Endothelial cell of umbilical vein (primary cell): ENCODE measurements at regions not wholly inside any gene's neighbourhood (a gene's known extent, or its start where the extent isn't known, plus 50 kb on each side); places are given as distances from the start of the nearest gene placed in this dataset.

ENCODE experiments used
- EZH2 ChIP-seq: IDR thresholded peaks from 2 replicates; pipeline ENCODE4 v1.6.1; 2012; ENCODE audit warnings: borderline replicate concordance, low read depth, mild to moderate bottlenecking, moderate library complexity, low read length, inconsistent platforms; ENCODE audit not compliant: severe bottlenecking
- JUN ChIP-seq: IDR thresholded peaks from 2 replicates; pipeline ENCODE4 v1.6.1; 2011; ENCODE audit warnings: borderline replicate concordance, low read depth; ENCODE audit not compliant: insufficient read length, insufficient read depth
- POLR2A ChIP-seq: IDR thresholded peaks from 2 replicates; pipeline ENCODE4 v1.6.1; 2012; ENCODE audit warnings: low read depth, mild to moderate bottlenecking, control low read depth, low read length
- POLR2AphosphoS5 ChIP-seq: IDR thresholded peaks from 2 replicates; pipeline ENCODE4 v1.6.1; 2012; ENCODE audit warnings: low read depth, mild to moderate bottlenecking, control low read depth, low read length, moderate library complexity; ENCODE audit not compliant: insufficient read depth
- TF ChIP-seq, protein P1 (sequence below), 2 donors: IDR thresholded peaks; 1 replicate in 1 of 2; 2 replicates in 1 of 2; pipeline ENCODE4 v1.5.1; 2011; ENCODE audit warnings: low read length in 2 of 2, mild to moderate bottlenecking in 2 of 2, moderate library complexity in 2 of 2, control low read depth in 1 of 2, inconsistent platforms in 1 of 2, low read depth in 1 of 2; ENCODE audit not compliant: insufficient read depth in 1 of 2; ENCODE audit errors: extremely low read depth in 1 of 2

DNA sequence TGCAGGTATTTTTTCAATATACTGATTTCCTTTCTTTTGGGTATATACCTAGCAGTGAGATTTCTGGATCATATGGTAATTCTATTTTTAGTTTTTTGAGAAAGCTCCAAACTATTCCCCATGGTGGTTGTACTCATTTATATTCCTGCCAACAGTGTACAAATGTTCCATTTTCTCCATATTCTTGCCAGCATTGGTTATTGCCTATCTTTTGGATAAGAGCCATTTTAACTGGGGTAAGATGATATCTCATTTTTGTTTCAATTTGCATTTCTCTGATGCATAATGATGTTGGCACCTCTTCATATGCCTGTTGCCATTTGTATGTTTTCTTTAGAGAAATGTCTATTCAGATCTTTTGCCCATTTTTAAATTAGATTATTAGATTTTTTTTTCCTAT lies 85.6 kb upstream of the FST start:
- TF ChIP-seq, protein P1, sequence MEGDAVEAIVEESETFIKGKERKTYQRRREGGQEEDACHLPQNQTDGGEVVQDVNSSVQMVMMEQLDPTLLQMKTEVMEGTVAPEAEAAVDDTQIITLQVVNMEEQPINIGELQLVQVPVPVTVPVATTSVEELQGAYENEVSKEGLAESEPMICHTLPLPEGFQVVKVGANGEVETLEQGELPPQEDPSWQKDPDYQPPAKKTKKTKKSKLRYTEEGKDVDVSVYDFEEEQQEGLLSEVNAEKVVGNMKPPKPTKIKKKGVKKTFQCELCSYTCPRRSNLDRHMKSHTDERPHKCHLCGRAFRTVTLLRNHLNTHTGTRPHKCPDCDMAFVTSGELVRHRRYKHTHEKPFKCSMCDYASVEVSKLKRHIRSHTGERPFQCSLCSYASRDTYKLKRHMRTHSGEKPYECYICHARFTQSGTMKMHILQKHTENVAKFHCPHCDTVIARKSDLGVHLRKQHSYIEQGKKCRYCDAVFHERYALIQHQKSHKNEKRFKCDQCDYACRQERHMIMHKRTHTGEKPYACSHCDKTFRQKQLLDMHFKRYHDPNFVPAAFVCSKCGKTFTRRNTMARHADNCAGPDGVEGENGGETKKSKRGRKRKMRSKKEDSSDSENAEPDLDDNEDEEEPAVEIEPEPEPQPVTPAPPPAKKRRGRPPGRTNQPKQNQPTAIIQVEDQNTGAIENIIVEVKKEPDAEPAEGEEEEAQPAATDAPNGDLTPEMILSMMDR (IDR thresholded peaks at IDR 0.05; ENCODE audit: extremely low read depth in 1 of 2, insufficient read depth in 1 of 2, low read depth in 1 of 2, low read length in 2 of 2) = no peak
- TF ChIP-seq POLR2A = no peak
- TF ChIP-seq POLR2AphosphoS5 = no peak
- TF ChIP-seq EZH2 = no peak
- TF ChIP-seq JUN = no peak
